ENCODE measurements at regions not wholly inside any gene's neighbourhood (a gene's known extent, or its start where the extent isn't known, plus 50 kb on each side); places are given as distances from the start of the nearest gene placed in this dataset.
"Not testable (repeated sequence)": the region's sequence is repeated elsewhere in the genome, so short reads cannot be mapped to it uniquely, and the experiment has no call there.

DNA sequence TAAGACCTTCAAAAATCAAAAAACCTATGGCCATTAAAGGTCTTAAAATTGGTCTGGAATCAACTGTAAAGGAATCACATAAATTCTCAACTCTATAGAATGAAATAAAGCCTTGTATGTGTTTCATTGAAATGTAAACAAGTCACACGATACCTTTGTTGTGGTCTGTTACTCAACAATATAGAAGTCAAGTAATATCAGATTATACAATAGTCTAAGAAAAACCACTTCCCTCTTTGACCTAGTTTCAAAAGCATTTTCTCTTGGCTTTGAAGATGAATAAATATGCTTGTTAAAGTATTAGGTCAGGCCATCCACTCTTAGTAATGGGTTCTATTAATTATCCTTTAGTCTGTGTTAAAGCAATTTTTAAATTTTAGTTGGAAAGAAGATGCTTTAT, 79.8 kb upstream of the DIO2 start:
- Histone ChIP-seq H3K4me3 (ENCODE audit: insufficient read depth, low read depth, low read length) (no peak overlapping the region), H3K27me3 (ENCODE audit: control insufficient read depth, insufficient read depth, low read length) (no peaks in the 10 kb centered on the region), H3K36me3 (replicated peaks; ENCODE audit: control insufficient read depth, insufficient read depth, low read length) (no peaks in the 10 kb centered on the region)
- no peak for DNase-seq

DNA sequence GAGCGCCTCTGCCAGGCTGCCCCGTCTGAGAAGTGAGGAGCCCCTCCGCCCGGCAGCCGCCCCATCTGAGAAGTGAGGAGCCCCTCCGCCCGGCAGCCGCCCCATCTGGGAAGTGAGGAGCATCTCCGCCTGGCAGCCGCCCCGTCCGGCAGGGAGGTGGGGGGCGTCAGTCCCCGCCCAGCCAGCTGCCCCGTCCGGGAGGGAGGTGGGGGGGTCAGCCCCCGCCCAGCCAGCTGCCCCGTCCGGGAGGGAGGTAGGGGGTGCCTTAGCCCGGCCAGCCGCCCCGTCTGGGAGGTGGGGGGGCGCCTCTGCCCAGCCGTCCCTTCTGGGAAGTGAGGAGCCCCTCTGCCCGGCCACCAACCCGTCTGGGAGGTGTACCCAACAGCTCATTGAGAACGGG, 75.4 kb upstream of the DIO2 start:
- not testable (repeated sequence) for H3K27me3 ChIP-seq (ENCODE audit: control insufficient read depth, insufficient read depth, low read length); H3K36me3 ChIP-seq (replicated peaks; ENCODE audit: control insufficient read depth, insufficient read depth, low read length); H3K4me3 ChIP-seq (ENCODE audit: insufficient read depth, low read depth, low read length)

GRCh38 chr14:80278293-80279023, 67.2 kb upstream of the DIO2 start:
- Histone ChIP-seq H3K36me3 (replicated peaks; ENCODE audit: control insufficient read depth, insufficient read depth, low read length) (no peaks in the 10 kb centered on the region), H3K4me3 (ENCODE audit: insufficient read depth, low read depth, low read length) (no peak overlapping the region), H3K27me3 (ENCODE audit: control insufficient read depth, insufficient read depth, low read length) (no peaks in the 10 kb centered on the region)
- DNase-seq = no peak

More for the DNA sequence above, 75.4 kb upstream of the DIO2 start:
- DNase-seq = not testable (repeated sequence)

DNA sequence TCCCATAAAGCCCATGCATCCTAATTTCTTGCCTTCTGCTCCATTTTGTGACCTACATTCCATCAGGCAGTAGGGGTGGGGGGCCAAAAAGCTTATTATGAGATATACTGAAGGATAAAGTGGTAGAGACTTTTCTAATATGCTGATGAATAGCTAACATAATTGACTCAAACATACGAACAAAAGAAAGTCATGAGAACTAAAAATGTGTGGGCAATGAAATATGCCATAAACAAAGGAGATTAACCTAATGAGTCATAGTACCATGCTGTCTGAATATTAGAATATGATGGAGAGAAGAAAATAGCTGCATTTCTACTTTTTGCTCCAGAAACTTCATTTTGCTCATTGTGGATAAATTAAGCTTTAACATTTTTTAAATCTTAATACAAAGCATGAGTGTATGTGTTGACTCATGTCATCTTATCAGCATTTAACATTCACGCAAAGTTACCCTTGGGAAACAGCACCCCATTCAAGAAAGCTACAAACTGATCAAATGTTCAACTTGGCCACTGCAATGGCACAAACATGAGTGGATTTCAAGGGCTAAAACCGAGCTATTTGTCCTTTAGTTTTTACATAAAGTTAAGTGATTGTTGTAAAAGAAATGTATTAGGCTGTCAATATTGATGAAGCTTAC, 64.0 kb upstream of the DIO2 start:
- no peak for DNase-seq
- H3K4me3 ChIP-seq (ENCODE audit: insufficient read depth, low read depth, low read length) = no peak overlapping the region
- no peaks in the 10 kb centered on the region for H3K36me3 ChIP-seq (replicated peaks; ENCODE audit: control insufficient read depth, insufficient read depth, low read length)
- no peaks in the 10 kb centered on the region for H3K27me3 ChIP-seq (ENCODE audit: control insufficient read depth, insufficient read depth, low read length)

DNA sequence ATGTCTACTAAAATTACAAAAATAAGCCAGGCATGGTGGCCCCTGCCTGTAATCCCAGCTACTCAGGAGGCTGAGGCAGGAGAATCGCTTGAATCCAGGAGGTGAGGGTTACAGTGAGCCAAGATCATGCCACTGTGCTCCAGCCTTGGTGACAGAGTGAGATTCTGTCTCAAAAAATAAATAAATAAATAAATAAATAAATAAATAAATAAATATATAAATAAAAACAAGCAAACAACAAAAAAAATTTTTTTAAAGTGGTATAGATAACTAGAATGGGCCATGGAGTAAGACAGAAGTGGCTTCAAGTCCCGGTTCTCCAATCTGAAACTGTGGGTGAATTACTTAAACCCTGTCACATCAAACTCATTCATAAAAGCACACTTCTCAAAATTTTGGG, 63.0 kb upstream of the DIO2 start:
- H3K27me3 ChIP-seq (ENCODE audit: control insufficient read depth, insufficient read depth, low read length); H3K4me3 ChIP-seq (ENCODE audit: insufficient read depth, low read depth, low read length); H3K36me3 ChIP-seq (replicated peaks; ENCODE audit: control insufficient read depth, insufficient read depth, low read length); DNase-seq: not testable (repeated sequence)

- DNase-seq = no peak
Observed at GRCh38 chr14:80271389-80271788, 60.1 kb upstream of the DIO2 start.

DNA sequence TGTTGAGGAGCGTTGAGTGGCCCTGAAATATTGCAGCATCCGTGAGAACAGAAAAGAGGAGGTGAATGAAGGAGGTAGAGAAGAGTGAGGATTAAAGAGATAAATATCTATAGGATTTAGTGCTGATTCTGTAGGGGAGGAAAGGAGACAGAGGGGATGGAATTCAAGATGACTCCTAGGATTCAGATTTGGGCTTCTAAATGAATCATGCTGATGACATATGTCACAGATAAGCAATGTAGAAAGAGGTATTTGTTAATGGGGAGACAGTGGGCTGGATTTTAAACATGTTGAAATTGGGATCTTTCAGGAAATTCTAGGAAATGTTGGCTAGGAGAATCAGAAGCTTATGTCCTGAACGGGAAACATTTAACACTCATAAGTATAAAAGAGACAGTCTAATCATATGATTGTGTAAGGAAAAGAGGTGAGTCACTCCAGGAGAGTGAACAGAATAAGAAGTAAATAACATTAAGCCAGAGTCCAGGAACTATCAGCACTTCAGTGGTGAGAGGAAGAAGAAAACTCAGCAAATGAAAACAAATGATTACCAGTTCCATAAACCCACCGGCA, 58.1 kb upstream of the DIO2 start:
- DNase-seq = no peak
- Histone ChIP-seq H3K27me3 (ENCODE audit: control insufficient read depth, insufficient read depth, low read length) (no peaks in the 10 kb centered on the region), H3K36me3 (replicated peaks; ENCODE audit: control insufficient read depth, insufficient read depth, low read length) (no peaks in the 10 kb centered on the region), H3K4me3 (ENCODE audit: insufficient read depth, low read depth, low read length) (no peak overlapping the region)

More at GRCh38 chr14:80271389-80271788, 60.1 kb upstream of the DIO2 start:
- no peaks in the 10 kb centered on the region for H3K27me3 ChIP-seq (ENCODE audit: control insufficient read depth, insufficient read depth, low read length)
- H3K36me3 ChIP-seq (replicated peaks; ENCODE audit: control insufficient read depth, insufficient read depth, low read length) = no peaks in the 10 kb centered on the region
- no peak overlapping the region for H3K4me3 ChIP-seq (ENCODE audit: insufficient read depth, low read depth, low read length)

DNA sequence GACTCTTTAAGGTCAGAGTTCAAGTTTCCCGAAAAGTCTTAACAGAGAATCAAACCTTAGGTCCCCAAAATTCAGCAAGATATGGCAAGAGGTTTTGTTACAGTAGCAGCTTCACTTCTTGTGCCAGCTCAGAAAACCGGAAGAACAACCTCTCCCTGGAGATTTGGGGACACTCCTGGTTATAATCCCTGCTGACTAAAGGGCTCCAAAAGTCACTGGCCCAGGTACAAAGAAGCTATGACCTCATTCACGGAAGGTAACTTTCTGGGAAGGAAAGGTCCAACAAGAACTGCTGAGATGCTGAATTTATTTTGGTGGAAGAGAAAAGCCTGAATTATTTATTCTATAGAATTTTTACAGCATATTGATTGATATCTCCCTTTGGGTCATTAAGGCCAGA, 55.6 kb upstream of the DIO2 start:
- no peak for DNase-seq
- Histone ChIP-seq H3K4me3 (ENCODE audit: insufficient read depth, low read depth, low read length) (no peak overlapping the region), H3K36me3 (replicated peaks; ENCODE audit: control insufficient read depth, insufficient read depth, low read length) (no peaks in the 10 kb centered on the region), H3K27me3 (ENCODE audit: control insufficient read depth, insufficient read depth, low read length) (no peaks in the 10 kb centered on the region)

DNA sequence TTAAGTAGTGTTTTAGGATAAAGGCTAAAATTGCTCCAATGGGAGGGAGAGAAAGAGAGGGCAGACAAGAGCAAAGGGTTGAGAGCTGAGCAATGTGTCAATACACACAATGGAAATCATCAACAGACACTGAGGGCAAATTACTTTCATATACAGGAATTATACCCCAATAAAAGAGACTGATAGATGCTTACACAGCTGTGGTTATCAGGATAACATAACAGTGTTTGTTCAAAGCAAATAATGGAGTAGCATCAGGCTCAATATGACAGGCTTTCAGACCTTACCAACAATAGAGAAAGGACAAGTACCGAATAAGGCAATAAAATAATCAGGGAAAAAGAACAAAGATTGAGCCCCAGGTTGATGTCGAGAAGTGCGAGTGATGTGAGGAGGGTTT, 53.4 kb upstream of the DIO2 start:
- Histone ChIP-seq H3K4me3 (ENCODE audit: insufficient read depth, low read depth, low read length) (no peak overlapping the region), H3K27me3 (ENCODE audit: control insufficient read depth, insufficient read depth, low read length) (no peaks in the 10 kb centered on the region), H3K36me3 (replicated peaks; ENCODE audit: control insufficient read depth, insufficient read depth, low read length) (no peaks in the 10 kb centered on the region)
- no peak for DNase-seq
